GM06990 (cell line): ENCODE measurements at regions not wholly inside any gene's neighbourhood (a gene's known extent, or its start where the extent isn't known, plus 50 kb on each side); places are given as distances from the start of the nearest gene placed in this dataset.

Source experiments
- DNase-seq: peaks from one replicate; pipeline ENCODE4 v3.0.0-alpha.2; 2011; ENCODE audit not compliant: insufficient read length; ENCODE audit errors: extremely low read depth
- H3K27me3 ChIP-seq: replicated peaks from 2 replicates; pipeline ENCODE4 v1.6.0; 2011; ENCODE audit warnings: low read length; ENCODE audit not compliant: control insufficient read depth, insufficient read depth
- H3K36me3 ChIP-seq: 2 replicates; pipeline ENCODE4 v1.5.1; 2011; ENCODE audit warnings: low read length; ENCODE audit not compliant: control insufficient read depth, insufficient read depth
- H3K4me3 ChIP-seq: replicated peaks from 2 replicates; pipeline ENCODE4 v1.5.1; 2011; ENCODE audit warnings: low read depth, mild to moderate bottlenecking, control low read depth, low read length
- TF ChIP-seq, protein P1 (sequence below): IDR thresholded peaks from 2 replicates; pipeline ENCODE4 v1.5.1; 2011; ENCODE audit warnings: low read length, control low read depth, mild to moderate bottlenecking, inconsistent platforms; ENCODE audit not compliant: insufficient read depth, poor library complexity, severe bottlenecking

DNA sequence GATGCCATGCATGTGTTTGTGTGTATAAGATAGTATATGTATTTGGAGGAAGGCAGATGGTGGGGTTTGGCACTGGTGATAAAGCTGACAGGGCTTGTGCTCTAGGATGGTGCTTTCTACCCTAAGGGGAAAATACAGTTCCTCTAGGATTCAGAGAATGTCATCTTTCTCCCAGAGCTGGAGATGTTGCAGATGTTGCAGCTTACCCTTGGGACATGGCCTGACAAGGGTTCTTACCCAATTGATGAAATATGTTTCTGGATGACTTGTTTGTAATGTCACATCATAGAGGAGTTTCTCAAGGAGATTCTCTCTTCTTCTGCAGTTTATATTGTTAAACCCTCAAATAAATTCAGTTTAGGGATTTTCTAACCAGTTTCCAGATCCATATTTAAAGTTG is 52.5 kb upstream of the PITX2 start:
- no peak overlapping the region for H3K4me3 ChIP-seq
- TF ChIP-seq, protein P1, sequence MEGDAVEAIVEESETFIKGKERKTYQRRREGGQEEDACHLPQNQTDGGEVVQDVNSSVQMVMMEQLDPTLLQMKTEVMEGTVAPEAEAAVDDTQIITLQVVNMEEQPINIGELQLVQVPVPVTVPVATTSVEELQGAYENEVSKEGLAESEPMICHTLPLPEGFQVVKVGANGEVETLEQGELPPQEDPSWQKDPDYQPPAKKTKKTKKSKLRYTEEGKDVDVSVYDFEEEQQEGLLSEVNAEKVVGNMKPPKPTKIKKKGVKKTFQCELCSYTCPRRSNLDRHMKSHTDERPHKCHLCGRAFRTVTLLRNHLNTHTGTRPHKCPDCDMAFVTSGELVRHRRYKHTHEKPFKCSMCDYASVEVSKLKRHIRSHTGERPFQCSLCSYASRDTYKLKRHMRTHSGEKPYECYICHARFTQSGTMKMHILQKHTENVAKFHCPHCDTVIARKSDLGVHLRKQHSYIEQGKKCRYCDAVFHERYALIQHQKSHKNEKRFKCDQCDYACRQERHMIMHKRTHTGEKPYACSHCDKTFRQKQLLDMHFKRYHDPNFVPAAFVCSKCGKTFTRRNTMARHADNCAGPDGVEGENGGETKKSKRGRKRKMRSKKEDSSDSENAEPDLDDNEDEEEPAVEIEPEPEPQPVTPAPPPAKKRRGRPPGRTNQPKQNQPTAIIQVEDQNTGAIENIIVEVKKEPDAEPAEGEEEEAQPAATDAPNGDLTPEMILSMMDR, result no peak
- H3K27me3 ChIP-seq, result no peaks in the 10 kb centered on the region
- no peak for DNase-seq
- H3K36me3 ChIP-seq, result no peaks in the 10 kb centered on the region

DNA sequence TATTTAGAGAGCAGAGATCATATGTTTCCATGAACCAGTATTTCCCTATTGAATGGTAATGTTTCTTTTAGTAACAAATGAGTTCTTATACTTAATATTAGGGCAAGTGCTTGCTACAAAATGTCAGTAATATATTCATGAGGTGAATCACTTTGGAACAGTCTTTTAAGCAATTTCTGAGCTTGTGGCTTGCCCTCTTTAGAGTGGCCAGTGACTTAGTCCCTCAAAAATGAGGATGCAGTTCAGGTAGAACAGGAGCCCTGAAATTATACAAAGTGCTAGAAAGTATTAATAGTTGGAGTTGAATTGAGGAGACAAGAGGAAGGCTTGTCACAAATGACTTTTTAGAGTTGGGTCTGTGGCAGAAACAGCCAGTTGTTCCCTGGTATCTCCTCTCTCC is 53.4 kb upstream of the PITX2 start:
- no peak for DNase-seq
- Histone ChIP-seq H3K36me3 (no peaks in the 10 kb centered on the region), H3K4me3 (no peak overlapping the region), H3K27me3 (no peaks in the 10 kb centered on the region)
- TF ChIP-seq, protein P1, result no peak

DNA sequence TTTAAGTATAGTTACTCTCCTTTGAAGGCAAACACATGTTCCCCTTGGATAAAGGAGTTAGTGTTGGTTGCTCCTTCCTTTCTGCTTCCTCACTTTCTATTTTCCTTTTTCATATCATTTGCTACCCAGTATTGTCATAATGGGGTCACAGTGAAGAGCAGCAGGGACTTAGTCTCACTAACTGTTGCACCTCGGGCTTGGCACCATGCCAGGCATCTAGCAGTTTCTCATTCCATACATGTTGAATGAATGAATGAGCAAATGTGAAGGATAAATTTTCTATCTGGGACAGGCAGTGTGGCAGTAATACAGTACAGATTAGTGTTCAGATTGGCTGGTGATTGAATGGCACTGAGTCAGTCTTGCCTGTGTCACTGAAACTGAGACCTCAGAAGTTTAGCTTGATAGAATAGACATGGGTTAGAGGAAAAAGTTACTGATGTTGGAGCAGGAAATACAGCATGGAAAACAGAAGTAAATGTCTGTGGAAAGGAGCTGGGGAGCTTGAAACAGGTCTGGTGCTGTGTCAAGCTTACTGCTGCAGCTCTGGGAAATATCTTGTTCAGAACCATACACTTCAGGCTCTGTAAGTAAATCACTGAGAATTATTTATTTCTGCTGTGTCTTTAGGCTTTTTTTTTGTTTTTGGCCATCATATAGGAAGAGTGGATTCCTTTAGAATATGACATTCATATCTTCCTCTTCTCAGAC is 55.8 kb upstream of the PITX2 start:
- Histone ChIP-seq H3K27me3 (no peaks in the 10 kb centered on the region), H3K4me3 (no peak overlapping the region), H3K36me3 (no peaks in the 10 kb centered on the region)
- no peak for DNase-seq
- TF ChIP-seq, protein P1, result no peak

DNA sequence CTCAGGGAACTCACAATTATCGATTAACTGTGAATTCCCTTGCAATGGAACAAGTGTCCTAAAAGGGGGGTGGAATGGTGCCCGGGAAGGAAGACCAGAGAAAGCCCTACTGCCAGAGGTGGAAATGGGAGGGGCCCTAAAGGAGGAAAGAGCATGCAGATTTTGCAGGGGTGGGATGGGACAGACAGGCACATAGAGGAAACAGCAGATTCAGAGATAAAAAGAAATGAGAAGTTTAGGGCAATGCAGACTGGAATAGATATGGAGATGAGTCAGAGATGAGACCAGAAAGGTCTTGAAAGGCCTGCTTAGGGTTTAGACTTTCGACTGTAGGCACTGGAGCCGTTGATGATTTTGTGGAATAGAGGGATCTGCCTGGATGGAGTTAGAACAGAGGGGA is 57.4 kb upstream of the PITX2 start:
- TF ChIP-seq, protein P1, result no peak
- Histone ChIP-seq H3K4me3 (no peak overlapping the region), H3K27me3 (no peaks in the 10 kb centered on the region), H3K36me3 (no peaks in the 10 kb centered on the region)
- no peak for DNase-seq

DNA sequence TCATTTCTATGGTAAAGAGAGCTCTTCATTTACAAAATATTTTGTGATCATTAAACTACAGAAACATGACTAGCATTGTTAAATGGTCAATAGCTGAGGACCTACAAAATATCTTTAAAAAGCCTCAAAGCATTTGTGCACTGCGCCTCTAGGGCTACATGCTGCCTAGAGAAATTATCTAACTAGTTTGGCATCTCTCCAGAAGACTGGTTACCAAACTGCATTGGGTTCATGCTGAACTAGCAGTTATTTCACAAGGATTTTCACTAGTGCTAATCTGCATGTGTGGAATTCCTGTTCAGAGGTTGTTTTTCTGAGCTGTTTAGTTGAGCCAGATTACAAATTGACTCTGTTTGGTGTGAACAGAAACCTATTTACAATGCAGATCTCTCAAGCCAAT is 58.5 kb upstream of the PITX2 start:
- TF ChIP-seq, protein P1, result no peak
- Histone ChIP-seq H3K36me3 (no peaks in the 10 kb centered on the region), H3K4me3 (no peak overlapping the region), H3K27me3 (no peaks in the 10 kb centered on the region)
- DNase-seq, result no peak

DNA sequence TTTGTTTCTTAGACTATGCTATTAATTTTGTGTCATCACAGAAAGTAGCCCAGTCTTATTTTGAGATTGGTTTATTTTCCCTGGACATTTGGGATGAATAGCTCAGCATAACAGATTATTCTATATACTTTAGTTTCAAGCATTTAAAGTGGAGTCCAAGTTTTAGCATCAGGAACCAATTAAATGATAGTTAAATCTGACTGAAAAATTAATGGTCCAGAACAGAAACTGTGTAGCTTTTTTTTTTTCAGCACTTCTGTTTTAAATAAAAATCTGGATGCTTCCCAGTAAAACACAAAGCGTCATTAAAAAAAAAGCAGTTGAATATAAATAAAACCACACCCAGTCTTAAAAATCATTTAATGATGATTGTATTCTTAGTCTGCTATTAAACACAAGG is 59.4 kb upstream of the PITX2 start:
- Histone ChIP-seq H3K4me3 (no peak overlapping the region), H3K27me3 (no peaks in the 10 kb centered on the region), H3K36me3 (no peaks in the 10 kb centered on the region)
- TF ChIP-seq, protein P1, result no peak
- no peak for DNase-seq
